NB4 (cell line): ENCODE measurements at regions not wholly inside any gene's neighbourhood (a gene's known extent, or its start where the extent isn't known, plus 50 kb on each side); places are given as distances from the start of the nearest gene placed in this dataset.

Experiments used
- CTCF ChIP-seq: IDR thresholded peaks from one replicate; pipeline ENCODE4 v1.5.1; 2012; ENCODE audit warnings: low read depth, low read length
- MAX ChIP-seq: IDR thresholded peaks from 2 replicates; pipeline ENCODE4 v1.6.1; 2011; ENCODE audit warnings: low read depth, low read length
- POLR2A ChIP-seq: IDR thresholded peaks from 2 replicates; pipeline ENCODE4 v1.6.1; 2011; ENCODE audit warnings: mild to moderate bottlenecking; ENCODE audit not compliant: insufficient read length; ENCODE audit errors: extremely low read depth

GRCh38 chr2:147342329-147342728, 502.5 kb upstream of the ACVR2A start:
- TF ChIP-seq CTCF (no peak), POLR2A (no peak), MAX (no peak)
